Neuronal stem cell (in vitro differentiated cells): ENCODE measurements at regions not wholly inside any gene's neighbourhood (a gene's known extent, or its start where the extent isn't known, plus 50 kb on each side); places are given as distances from the start of the nearest gene placed in this dataset.

Source experiments
- DNase-seq: peaks from one replicate; pipeline ENCODE4 v3.0.0-alpha.2; 2013; ENCODE audit warnings: low spot score
- H2AFZ ChIP-seq: one replicate; pipeline ENCODE4 v1.6.1; 2013; ENCODE audit warnings: mild to moderate bottlenecking, low read length, inconsistent platforms
- H2AK5ac ChIP-seq: 2 replicates; pipeline ENCODE4 v1.6.1; 2013; ENCODE audit warnings: low read depth, mild to moderate bottlenecking, inconsistent platforms, low read length, moderate library complexity, mixed read lengths
- H2BK120ac ChIP-seq: 2 replicates; pipeline ENCODE4 v1.6.1; 2013; ENCODE audit warnings: low read depth, mild to moderate bottlenecking, inconsistent platforms, low read length, moderate library complexity, mixed read lengths
- H2BK12ac ChIP-seq: one replicate; pipeline ENCODE4 v1.6.1; 2013; ENCODE audit warnings: low read length, inconsistent platforms
- H2BK15ac ChIP-seq: 2 replicates; pipeline ENCODE4 v1.6.1; 2013; ENCODE audit warnings: mild to moderate bottlenecking, low read length, inconsistent platforms, mixed read lengths
- H2BK5ac ChIP-seq: one replicate; pipeline ENCODE4 v1.6.1; 2013; ENCODE audit warnings: inconsistent platforms, mild to moderate bottlenecking, low read length, moderate library complexity
- H3K14ac ChIP-seq: one replicate; pipeline ENCODE4 v1.6.1; 2013; ENCODE audit warnings: low read length, inconsistent platforms
- H3K18ac ChIP-seq: 2 replicates; pipeline ENCODE4 v1.6.1; 2013; ENCODE audit warnings: low read length, inconsistent platforms
- H3K23ac ChIP-seq: 2 replicates; pipeline ENCODE4 v1.6.1; 2013; ENCODE audit warnings: low read depth, mild to moderate bottlenecking, mixed read lengths, low read length, inconsistent platforms; ENCODE audit not compliant: poor library complexity
- H3K27ac ChIP-seq: replicated peaks from 3 replicates; pipeline ENCODE4 v1.5.1; 2013; ENCODE audit warnings: low read length, inconsistent platforms
- H3K27me3 ChIP-seq, 3 experiments: 2 replicates each; pipeline ENCODE4 v1.6.1; 2013; ENCODE audit warnings: low read length in 3 of 3, mild to moderate bottlenecking in 2 of 3, inconsistent platforms in 1 of 3, low read depth in 1 of 3, mixed read lengths in 1 of 3, moderate library complexity in 1 of 3; ENCODE audit not compliant: control insufficient read depth in 3 of 3, insufficient read depth in 3 of 3
- H3K36me3 ChIP-seq, 2 donors: replicated peaks in 1 of 2; 2 replicates each; pipeline ENCODE4 v1.6.1; 2013; ENCODE audit warnings: low read length in 2 of 2; ENCODE audit not compliant: control insufficient read depth in 2 of 2, insufficient read depth in 2 of 2
- H3K4ac ChIP-seq: 2 replicates; pipeline ENCODE4 v1.6.1; 2013; ENCODE audit warnings: inconsistent platforms, mild to moderate bottlenecking, low read length, moderate library complexity
- H3K4me1 ChIP-seq, 2 donors: 1 replicate in 1 of 2; 2 replicates in 1 of 2; pipeline ENCODE4 v1.6.1; 2013; ENCODE audit warnings: low read length in 2 of 2, low read depth in 1 of 2; ENCODE audit not compliant: control insufficient read depth in 2 of 2, insufficient read depth in 1 of 2
- H3K4me2 ChIP-seq: one replicate; pipeline ENCODE4 v1.6.1; 2013; ENCODE audit warnings: mild to moderate bottlenecking, low read length, inconsistent platforms; ENCODE audit not compliant: insufficient read depth, poor library complexity, severe bottlenecking
- H3K4me3 ChIP-seq, 2 donors: 2 replicates each; pipeline ENCODE4 v1.5.1; 2013; ENCODE audit warnings: low read length in 2 of 2, mild to moderate bottlenecking in 2 of 2, inconsistent platforms in 1 of 2, moderate library complexity in 1 of 2
- H3K79me1 ChIP-seq: one replicate; pipeline ENCODE4 v1.6.1; 2013; ENCODE audit warnings: low read depth, mild to moderate bottlenecking, inconsistent platforms, low read length, moderate library complexity
- H3K9ac ChIP-seq: one replicate; pipeline ENCODE4 v1.6.1; 2013; ENCODE audit warnings: mild to moderate bottlenecking, low read depth, low read length, inconsistent platforms; ENCODE audit not compliant: poor library complexity
- H3K9me3 ChIP-seq, 2 donors: replicated peaks in 1 of 2; 2 replicates each; pipeline versions ENCODE3 to v1.6.1; 2013; ENCODE audit warnings: low read length in 2 of 2, mild to moderate bottlenecking in 2 of 2, inconsistent platforms in 1 of 2, low read depth in 1 of 2, mixed read lengths in 1 of 2, moderate library complexity in 1 of 2; ENCODE audit not compliant: control insufficient read depth in 2 of 2, insufficient read depth in 1 of 2
- H4K8ac ChIP-seq: one replicate; pipeline ENCODE4 v1.6.1; 2013; ENCODE audit warnings: low read depth, mild to moderate bottlenecking, inconsistent platforms, low read length, moderate library complexity
- H4K91ac ChIP-seq: one replicate; pipeline ENCODE4 v1.6.1; 2013; ENCODE audit warnings: low read length, low read depth, mild to moderate bottlenecking, inconsistent platforms; ENCODE audit not compliant: poor library complexity
- WGBS, 2 donors: extraction: QIAGEN DNeasy Blood & Tissue Kit; methylation state at CpG; one replicate each; pipeline ENCODE4 v1.1.7; 2013; ENCODE audit warnings: missing lambda C conversion rate in 2 of 2, mixed read lengths in 1 of 2; ENCODE audit not compliant: insufficient read length in 2 of 2, insufficient replicate concordance in 1 of 2; ENCODE audit errors: extremely low coverage in 2 of 2; 5-methylcytosine and 5-hydroxymethylcytosine counted together

GRCh38 chr7:120170834-120171233 lies 102.1 kb upstream of the KCND2 start:
- no peaks in the 10 kb centered on the region for H3K9me3 ChIP-seq
- no peaks in the 10 kb centered on the region for H3K4me1 ChIP-seq
- no peak overlapping the region for H2AK5ac ChIP-seq
- no peak overlapping the region for H4K8ac ChIP-seq
- no peak overlapping the region for H3K4me2 ChIP-seq
- no peak overlapping the region for H3K4ac ChIP-seq
- no peak overlapping the region for H3K27ac ChIP-seq
- H2BK120ac ChIP-seq = no peak overlapping the region
- no peaks in the 10 kb centered on the region for H3K27me3 ChIP-seq
- H2BK5ac ChIP-seq = no peak overlapping the region
- no peak overlapping the region for H3K18ac ChIP-seq
- no peak overlapping the region for H2BK12ac ChIP-seq
- DNase-seq = no peak
- H2AFZ ChIP-seq = no peak overlapping the region
- no peaks in the 10 kb centered on the region for H3K36me3 ChIP-seq
- H3K14ac ChIP-seq = no peak overlapping the region
- no peak overlapping the region for H4K91ac ChIP-seq
- H2BK15ac ChIP-seq = no peak overlapping the region
- H3K79me1 ChIP-seq = no peaks in the 10 kb centered on the region
- H3K4me3 ChIP-seq = no peak overlapping the region
- H3K9ac ChIP-seq = no peak overlapping the region
- H3K23ac ChIP-seq = no peak overlapping the region

DNA sequence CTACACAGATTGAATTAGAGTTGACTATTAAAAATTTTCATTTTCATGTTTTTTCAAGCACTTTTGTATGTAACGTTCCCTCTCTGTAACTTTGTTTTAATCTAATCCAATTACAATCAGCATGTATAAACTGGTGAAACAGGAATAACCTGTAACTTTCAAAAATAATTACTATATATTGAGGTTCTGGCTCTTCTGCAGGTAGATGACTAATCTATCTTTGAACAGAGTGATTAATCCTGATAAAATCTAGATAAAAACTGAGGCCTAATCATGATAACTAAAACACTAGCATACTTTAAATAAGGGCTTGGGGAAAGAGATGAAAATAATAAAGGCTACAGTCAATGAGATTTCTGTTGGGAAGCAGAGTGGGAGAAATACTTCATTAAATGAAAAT lies 101.6 kb upstream of the KCND2 start:
- H4K91ac ChIP-seq = no peak overlapping the region
- no peak overlapping the region for H3K27ac ChIP-seq
- no peaks in the 10 kb centered on the region for H3K4me1 ChIP-seq
- H3K36me3 ChIP-seq = no peaks in the 10 kb centered on the region
- H3K9me3 ChIP-seq = no peaks in the 10 kb centered on the region
- H3K23ac ChIP-seq = no peak overlapping the region
- no peak overlapping the region for H2AK5ac ChIP-seq
- no peak overlapping the region for H3K9ac ChIP-seq
- H3K14ac ChIP-seq = no peak overlapping the region
- H2BK120ac ChIP-seq = no peak overlapping the region
- no peaks in the 10 kb centered on the region for H3K27me3 ChIP-seq
- H3K4me2 ChIP-seq = no peak overlapping the region
- no peak overlapping the region for H2BK15ac ChIP-seq
- H3K79me1 ChIP-seq = no peaks in the 10 kb centered on the region
- no peak overlapping the region for H2BK12ac ChIP-seq
- H3K4ac ChIP-seq = no peak overlapping the region
- no peak overlapping the region for H3K18ac ChIP-seq
- DNase-seq = no peak
- no peak overlapping the region for H4K8ac ChIP-seq
- no peak overlapping the region for H2AFZ ChIP-seq
- H3K4me3 ChIP-seq = no peak overlapping the region
- H2BK5ac ChIP-seq = no peak overlapping the region
- WGBS, 2 donors = no CpG with 5 or more reads among the region's 1 CpG

- Histone ChIP-seq H3K23ac (no peak overlapping the region), H2BK15ac (no peak overlapping the region), H3K9ac (no peak overlapping the region), H3K27ac (no peak overlapping the region), H2AK5ac (no peak overlapping the region), H4K91ac (no peak overlapping the region), H3K4me1 (no peaks in the 10 kb centered on the region), H3K36me3 (no peaks in the 10 kb centered on the region), H3K79me1 (no peaks in the 10 kb centered on the region), H2BK5ac (no peak overlapping the region), H2BK120ac (no peak overlapping the region), H3K14ac (no peak overlapping the region), H3K27me3 (no peaks in the 10 kb centered on the region), H3K4me3 (no peak overlapping the region), H3K9me3 (no peaks in the 10 kb centered on the region), H2BK12ac (no peak overlapping the region), H3K4me2 (no peak overlapping the region), H2AFZ (no peak overlapping the region), H4K8ac (no peak overlapping the region), H3K18ac (no peak overlapping the region), H3K4ac (no peak overlapping the region)
- WGBS, 2 donors = 100% methylated on average over 1 of the region's 2 CpGs; no CpG with 5 or more reads in 1 of the 2 donors
- DNase-seq = no peak
Observed at GRCh38 chr7:120180221-120180620, 92.8 kb upstream of the KCND2 start.

- Histone ChIP-seq H2BK120ac (no peak overlapping the region), H4K91ac (no peak overlapping the region), H3K27me3 (no peaks in the 10 kb centered on the region), H2BK15ac (no peak overlapping the region), H3K23ac (no peak overlapping the region), H3K79me1 (no peaks in the 10 kb centered on the region), H4K8ac (no peak overlapping the region), H3K36me3 (no peaks in the 10 kb centered on the region), H3K9me3 (no peaks in the 10 kb centered on the region), H3K18ac (no peak overlapping the region), H2AK5ac (no peak overlapping the region), H3K4ac (no peak overlapping the region), H3K4me2 (no peak overlapping the region), H3K14ac (no peak overlapping the region), H2BK12ac (no peak overlapping the region), H3K27ac (no peak overlapping the region), H2BK5ac (no peak overlapping the region), H3K4me1 (no peaks in the 10 kb centered on the region), H2AFZ (no peak overlapping the region), H3K9ac (no peak overlapping the region), H3K4me3 (no peak overlapping the region)
- DNase-seq = no peak
Observed at GRCh38 chr7:120181499-120181898, 91.5 kb upstream of the KCND2 start.
